GM13977 (cell line): ENCODE measurements at regions not wholly inside any gene's neighbourhood (a gene's known extent, or its start where the extent isn't known, plus 50 kb on each side); places are given as distances from the start of the nearest gene placed in this dataset.
"Not testable (repeated sequence)": the region's sequence is repeated elsewhere in the genome, so short reads cannot be mapped to it uniquely, and the experiment has no call there.

ENCODE experiments used
- DNase-seq: peaks from one replicate; pipeline ENCODE4 v3.0.0; 2012; ENCODE audit warnings: low spot score
- CTCF ChIP-seq: IDR thresholded peaks from 2 replicates; pipeline ENCODE4 v1.5.1; 2012; ENCODE audit warnings: mild to moderate bottlenecking, control low read depth; ENCODE audit not compliant: insufficient read depth; ENCODE audit errors: extremely low read depth, missing control alignments
- in situ Hi-C: fragments of 300-500 bp; cut with MboI; formaldehyde crosslinking; loops from one replicate; pipeline ENCODE4 v1.12.0; 2022; ENCODE audit warnings: low sequenced_read_pairs, low pct_unique_long_range_greater_than_20kb, mixed read lengths, inconsistent platforms; ENCODE audit not compliant: unreplicated experiment

- in situ Hi-C loops = no loop called here
- TF ChIP-seq CTCF = no peak
- DNase-seq = no peak
Observed at GRCh38 chr3:165938986-165939540, 101.8 kb upstream of the BCHE start.

GRCh38 chr3:165936081-165936480 lies 98.9 kb upstream of the BCHE start:
- DNase-seq, in situ Hi-C loops: not testable (repeated sequence)

GRCh38 chr3:165924301-165924791 lies 87.1 kb upstream of the BCHE start:
- DNase-seq, in situ Hi-C loops: not testable (repeated sequence)

GRCh38 chr3:165920984-165921383 lies 83.8 kb upstream of the BCHE start:
- no peak for DNase-seq
- no peak for TF ChIP-seq CTCF
- in situ Hi-C loops = no loop called here

- in situ Hi-C loops = no loop called here
- no peak for TF ChIP-seq CTCF
- no peak for DNase-seq
Observed at GRCh38 chr3:165919284-165919683, 82.1 kb upstream of the BCHE start.

- in situ Hi-C loops = no loop called here
- DNase-seq = no peak
- no peak for TF ChIP-seq CTCF
Observed at GRCh38 chr3:165918657-165918979, 81.4 kb upstream of the BCHE start.

GRCh38 chr3:165917938-165918656 lies 80.9 kb upstream of the BCHE start:
- in situ Hi-C loops, DNase-seq: not testable (repeated sequence)

- in situ Hi-C loops, DNase-seq: not testable (repeated sequence)
Observed at GRCh38 chr3:165915104-165915503, 77.9 kb upstream of the BCHE start.
